ELR (cell line): ENCODE measurements at regions not wholly inside any gene's neighbourhood (a gene's known extent, or its start where the extent isn't known, plus 50 kb on each side); places are given as distances from the start of the nearest gene placed in this dataset.
A peak's percentile ranks its signal among the peaks of the same experiment; 100 is the strongest.

ENCODE experiments used
- DNase-seq: peaks from one replicate; pipeline ENCODE4 v3.0.0-alpha.2; 2015; ENCODE audit warnings: low read depth

GRCh38 chr18:56224669-56225561 lies 413.5 kb downstream of the TXNL1 start:
- DNase-seq = no peak

GRCh38 chr18:56221195-56222065 lies 417.0 kb downstream of the TXNL1 start:
- DNase-seq = no peak

GRCh38 chr18:56217406-56217805 lies 421.0 kb downstream of the TXNL1 start:
- no peak for DNase-seq

GRCh38 chr18:56214706-56215105 lies 423.7 kb downstream of the TXNL1 start:
- DNase-seq = no peak

GRCh38 chr18:56210520-56210919 lies 427.9 kb downstream of the TXNL1 start:
- DNase-seq = no peak

GRCh38 chr18:56207989-56208388 lies 430.4 kb downstream of the TXNL1 start:
- DNase-seq = no peak

- DNase-seq = no peak
Observed at GRCh38 chr18:56204052-56204451, 434.3 kb downstream of the TXNL1 start.

- no peak for DNase-seq
Observed at GRCh38 chr18:56202678-56203077, 435.7 kb downstream of the TXNL1 start.

- peak; percentile 83 for DNase-seq
Observed at GRCh38 chr18:56200381-56200911, 437.9 kb downstream of the TXNL1 start.

- DNase-seq = no peak
Observed at GRCh38 chr18:56199580-56200330, 438.6 kb downstream of the TXNL1 start.

- no peak for DNase-seq
Observed at GRCh38 chr18:56197241-56197859, 441.0 kb downstream of the TXNL1 start.

- DNase-seq = peak; percentile 23
Observed at GRCh38 chr18:56196495-56197225, 441.7 kb downstream of the TXNL1 start.

- DNase-seq = no peak
Observed at GRCh38 chr18:56191334-56191733, 447.1 kb downstream of the TXNL1 start.

- no peak for DNase-seq
Observed at GRCh38 chr18:56189615-56190014, 448.8 kb downstream of the TXNL1 start.

GRCh38 chr18:56188529-56189275 lies 449.7 kb downstream of the TXNL1 start:
- DNase-seq = no peak

GRCh38 chr18:56186319-56186718 lies 452.1 kb downstream of the TXNL1 start:
- no peak for DNase-seq

GRCh38 chr18:56185126-56185525 lies 453.3 kb downstream of the TXNL1 start:
- DNase-seq = no peak

- no peak for DNase-seq
Observed at GRCh38 chr18:56176751-56177150, 461.6 kb downstream of the TXNL1 start.

- DNase-seq = no peak
Observed at GRCh38 chr18:56175330-56176001, 462.9 kb downstream of the TXNL1 start.
